KOPT-K1 (cell line): ENCODE measurements at regions not wholly inside any gene's neighbourhood (a gene's known extent, or its start where the extent isn't known, plus 50 kb on each side); places are given as distances from the start of the nearest gene placed in this dataset.
"Not testable (repeated sequence)": the region's sequence is repeated elsewhere in the genome, so short reads cannot be mapped to it uniquely, and the experiment has no call there.

ENCODE experiments used
- H3K27ac ChIP-seq: fragments of 200-600 bp; sonication (generic); 2 replicates; pipeline ENCODE4 v1.5.1; 2016; ENCODE audit warnings: antibody characterized with exemption, mild to moderate bottlenecking, low read depth, low read length; ENCODE audit not compliant: poor library complexity, severe bottlenecking
- H3K36me3 ChIP-seq: fragments of 200-600 bp; sonication (generic); 2 replicates; pipeline ENCODE4 v1.5.1; 2017; ENCODE audit warnings: antibody characterized with exemption, mild to moderate bottlenecking, low read length, moderate library complexity; ENCODE audit not compliant: insufficient read depth
- H3K9me3 ChIP-seq: fragments of 200-600 bp; sonication (generic); 2 replicates; pipeline ENCODE4 v1.5.1; 2017; ENCODE audit warnings: antibody characterized with exemption, low read length, mild to moderate bottlenecking; ENCODE audit not compliant: insufficient read depth, poor library complexity, severe bottlenecking

DNA sequence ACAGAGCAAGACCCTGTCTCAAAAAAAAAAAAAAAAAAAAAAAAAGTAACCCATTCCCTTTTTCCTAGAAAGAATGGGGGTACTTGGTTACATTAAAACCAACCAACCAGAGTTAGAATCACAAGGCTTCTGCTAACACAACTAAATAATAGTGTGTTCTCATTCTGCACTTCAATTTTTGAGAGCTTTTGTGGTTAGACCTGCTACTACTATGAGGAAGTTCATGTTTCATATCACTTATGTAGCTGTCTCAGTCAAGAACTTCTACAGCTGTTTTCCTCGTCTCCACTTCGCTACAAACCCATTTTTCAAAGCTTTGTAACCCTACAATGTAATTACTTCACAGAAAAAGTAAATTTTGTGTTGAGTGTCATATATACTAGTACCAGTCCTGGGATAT, 58.3 kb downstream of the PDHA2 start:
- H3K9me3 ChIP-seq: no peaks in the 10 kb centered on the region
- H3K36me3 ChIP-seq: no peaks in the 10 kb centered on the region
- no peak overlapping the region for H3K27ac ChIP-seq

DNA sequence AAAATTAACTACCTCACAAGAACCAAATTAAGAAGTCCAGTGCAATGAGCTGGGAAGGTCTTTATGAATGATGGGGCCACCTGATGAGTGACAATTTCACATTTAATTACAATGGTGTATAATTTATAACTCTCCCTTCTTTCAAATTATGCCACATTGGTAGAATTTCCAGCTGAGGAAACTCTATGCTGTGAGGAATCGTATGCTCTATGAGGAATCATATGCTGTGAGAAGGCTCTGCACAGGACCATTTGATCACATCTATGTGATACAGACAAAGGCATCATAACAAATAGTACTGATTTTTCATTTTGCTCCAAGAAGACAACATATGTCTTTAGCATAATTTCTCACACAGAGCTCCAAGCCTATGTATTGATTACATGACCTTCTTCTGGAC, 69.3 kb downstream of the PDHA2 start:
- Histone ChIP-seq H3K9me3 (no peaks in the 10 kb centered on the region), H3K27ac (no peak overlapping the region), H3K36me3 (no peaks in the 10 kb centered on the region)

GRCh38 chr4:95910749-95911148, 70.9 kb downstream of the PDHA2 start:
- H3K9me3 ChIP-seq: no peaks in the 10 kb centered on the region
- H3K27ac ChIP-seq: no peak overlapping the region
- no peaks in the 10 kb centered on the region for H3K36me3 ChIP-seq

DNA sequence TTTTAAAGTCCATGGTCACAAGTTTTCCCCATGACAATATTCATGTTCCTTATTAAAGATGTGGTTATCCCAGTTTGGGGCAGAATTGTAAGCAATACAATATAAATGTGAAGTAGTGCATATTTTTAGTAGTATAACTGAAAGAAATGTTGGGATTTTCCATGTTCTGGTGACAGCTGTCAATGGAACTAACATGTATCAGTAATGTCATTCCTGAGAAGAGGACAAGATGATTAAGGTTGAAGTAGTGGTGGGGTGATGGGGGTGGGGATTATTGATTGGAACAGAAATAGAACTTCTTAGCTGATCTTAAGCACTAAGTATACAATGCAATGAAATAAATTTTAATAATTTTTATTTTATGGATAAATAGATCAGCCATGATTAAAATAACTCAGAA, 81.6 kb downstream of the PDHA2 start:
- Histone ChIP-seq H3K27ac (no peak overlapping the region), H3K9me3 (peaks cover 9% of the 10 kb centered on the region), H3K36me3 (no peaks in the 10 kb centered on the region)

DNA sequence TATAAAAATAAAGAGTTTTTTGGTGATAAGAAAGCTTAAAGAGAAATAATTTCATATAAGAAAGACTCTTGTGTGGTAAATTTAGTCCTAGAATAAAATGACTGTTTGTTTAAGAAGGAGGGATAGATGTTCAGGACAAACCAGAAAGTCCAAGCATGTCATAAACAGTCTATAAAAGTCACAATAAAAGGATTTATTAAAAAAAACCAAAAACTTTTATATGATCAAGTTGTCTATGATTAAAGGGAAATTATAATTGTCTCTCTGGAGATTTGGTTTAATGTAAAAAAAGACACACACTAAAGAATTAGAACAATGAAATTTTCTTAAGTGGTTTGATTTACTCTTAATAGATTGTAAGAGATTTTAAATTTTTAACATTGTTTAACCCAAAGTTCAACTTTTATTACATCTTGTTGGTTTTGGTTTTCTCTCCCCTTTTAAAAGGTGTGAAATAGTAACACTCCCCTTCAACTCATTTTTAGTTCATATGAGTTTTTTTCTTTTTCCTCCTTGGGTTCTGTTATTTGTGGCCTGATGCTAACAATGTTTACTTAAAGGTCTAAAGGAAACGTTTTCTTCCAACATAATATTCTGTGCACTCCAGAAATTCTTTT, 89.7 kb downstream of the PDHA2 start:
- Histone ChIP-seq H3K36me3 (no peaks in the 10 kb centered on the region), H3K27ac (no peak overlapping the region), H3K9me3 (peaks cover 45% of the 10 kb centered on the region)

- Histone ChIP-seq H3K27ac (no peak overlapping the region), H3K36me3 (no peaks in the 10 kb centered on the region), H3K9me3 (no peaks in the 10 kb centered on the region)
Measured at GRCh38 chr4:95939141-95939540, 99.2 kb downstream of the PDHA2 start.

DNA sequence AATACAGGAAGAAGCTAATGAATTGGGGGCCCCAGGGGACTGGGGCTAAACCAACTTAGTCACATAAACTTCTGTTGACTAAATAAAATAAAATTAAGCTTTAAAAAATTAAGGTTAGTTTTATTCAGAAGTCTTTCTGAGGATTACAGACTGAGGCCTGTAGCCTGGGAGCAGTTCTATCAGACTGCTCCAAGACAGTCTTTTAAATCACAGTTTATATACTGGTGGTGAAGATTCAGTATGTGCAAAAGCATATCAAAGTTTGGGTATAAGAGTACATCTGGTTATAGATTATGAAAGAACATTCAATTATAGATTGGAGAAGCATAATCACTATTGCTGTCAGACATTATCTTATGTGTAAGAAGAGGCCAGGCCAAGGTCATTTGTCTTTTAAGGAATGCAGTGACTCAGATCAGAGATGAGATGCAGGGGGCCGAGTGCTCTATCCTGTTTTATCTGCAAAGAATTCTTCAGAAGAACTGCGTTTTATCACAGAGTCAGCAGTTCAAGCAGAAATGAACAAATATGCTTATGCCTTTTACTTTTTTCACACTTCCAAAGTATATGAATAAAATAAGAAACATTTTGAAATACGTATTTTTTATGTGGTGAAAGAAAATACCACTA, 109.4 kb downstream of the PDHA2 start:
- Histone ChIP-seq H3K36me3 (no peaks in the 10 kb centered on the region), H3K27ac (no peak overlapping the region), H3K9me3 (peaks cover 12% of the 10 kb centered on the region)

DNA sequence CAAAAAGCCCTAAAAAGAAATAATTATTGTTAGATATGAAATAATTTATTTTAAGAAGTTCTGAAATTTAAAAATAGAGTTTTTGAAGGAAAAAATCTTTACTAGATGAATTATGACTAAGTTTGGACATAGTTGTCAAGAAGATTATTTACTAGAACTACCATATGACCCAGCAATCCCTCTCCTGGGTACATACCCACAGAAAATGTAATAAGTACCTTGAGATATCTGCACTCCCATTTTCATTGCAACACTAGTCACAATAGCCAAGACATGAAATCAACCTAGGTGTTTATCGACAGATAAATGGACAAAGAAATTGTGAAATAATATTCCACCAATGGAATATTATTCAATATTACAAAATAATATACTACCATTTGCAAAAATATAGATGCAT, 109.9 kb downstream of the PDHA2 start:
- Histone ChIP-seq H3K9me3 (peaks cover 12% of the 10 kb centered on the region), H3K36me3 (no peaks in the 10 kb centered on the region), H3K27ac (no peak overlapping the region)

DNA sequence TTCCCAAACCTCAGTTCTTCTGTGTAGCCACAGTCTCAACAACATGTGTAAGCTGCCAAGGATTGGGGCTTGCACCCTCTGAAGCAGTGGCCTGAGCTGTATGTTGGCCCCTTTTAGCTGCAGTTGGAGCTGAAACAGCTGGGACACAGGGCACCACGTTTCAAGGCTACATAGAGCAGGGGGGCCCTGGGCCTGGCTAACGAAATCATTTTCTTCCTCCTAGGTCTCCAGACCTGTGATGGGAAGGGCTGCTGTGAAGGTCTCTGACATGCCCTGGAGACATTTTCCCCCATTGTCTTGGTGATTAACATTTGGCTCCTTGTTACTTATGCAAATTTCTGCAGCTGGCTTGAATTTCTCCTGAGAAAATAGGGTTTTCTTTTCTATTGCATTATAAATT, 112.6 kb downstream of the PDHA2 start:
- H3K27ac ChIP-seq, H3K9me3 ChIP-seq, H3K36me3 ChIP-seq: not testable (repeated sequence)

GRCh38 chr4:95956094-95956493, 116.2 kb downstream of the PDHA2 start:
- Histone ChIP-seq H3K9me3 (no peaks in the 10 kb centered on the region), H3K36me3 (no peaks in the 10 kb centered on the region), H3K27ac (no peak overlapping the region)

DNA sequence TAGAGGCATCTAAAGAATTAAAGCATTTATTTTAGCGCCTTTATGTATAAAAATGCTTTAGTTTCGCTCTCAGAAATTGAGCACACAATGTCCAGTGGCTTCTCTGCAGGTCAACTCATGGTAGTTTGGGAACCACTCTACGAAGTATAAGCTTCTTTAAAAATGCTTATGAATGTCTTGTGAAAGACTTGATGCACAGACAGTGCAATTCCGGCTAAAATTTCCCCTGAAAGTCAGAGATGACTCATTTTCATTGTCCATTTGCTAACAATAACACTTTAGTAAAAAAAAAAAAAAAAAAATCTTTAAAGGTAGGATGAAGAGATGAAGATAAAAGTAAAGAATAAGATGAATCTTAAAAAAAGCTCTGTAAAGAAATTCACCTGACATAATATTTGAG, 117.2 kb downstream of the PDHA2 start:
- H3K36me3 ChIP-seq: no peaks in the 10 kb centered on the region
- no peak overlapping the region for H3K27ac ChIP-seq
- no peaks in the 10 kb centered on the region for H3K9me3 ChIP-seq

GRCh38 chr4:95957759-95958158, 117.9 kb downstream of the PDHA2 start:
- no peaks in the 10 kb centered on the region for H3K9me3 ChIP-seq
- no peak overlapping the region for H3K27ac ChIP-seq
- H3K36me3 ChIP-seq: no peaks in the 10 kb centered on the region

DNA sequence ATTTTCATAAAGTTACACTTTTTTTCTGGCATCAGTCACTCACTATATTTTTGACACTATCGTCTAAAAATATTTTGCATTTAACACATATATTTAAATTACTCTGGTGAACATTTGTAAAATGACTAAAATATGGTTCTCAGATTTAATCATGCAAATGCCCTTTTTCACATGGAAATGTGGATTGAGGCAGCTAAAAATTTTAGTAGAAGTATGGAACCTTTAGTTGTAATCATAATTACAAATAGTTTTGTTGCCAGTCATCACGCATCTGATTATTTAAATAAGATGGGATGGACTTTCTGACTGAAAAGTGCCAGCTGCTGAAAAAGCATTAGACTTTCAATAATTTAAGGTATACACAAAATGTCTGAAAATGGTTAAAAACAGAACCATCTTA, 119.3 kb downstream of the PDHA2 start:
- Histone ChIP-seq H3K27ac (no peak overlapping the region), H3K36me3 (no peaks in the 10 kb centered on the region), H3K9me3 (no peaks in the 10 kb centered on the region)

- no peak overlapping the region for H3K27ac ChIP-seq
- H3K36me3 ChIP-seq: no peaks in the 10 kb centered on the region
- no peaks in the 10 kb centered on the region for H3K9me3 ChIP-seq
Measured at GRCh38 chr4:95959633-95960032, 119.7 kb downstream of the PDHA2 start.

DNA sequence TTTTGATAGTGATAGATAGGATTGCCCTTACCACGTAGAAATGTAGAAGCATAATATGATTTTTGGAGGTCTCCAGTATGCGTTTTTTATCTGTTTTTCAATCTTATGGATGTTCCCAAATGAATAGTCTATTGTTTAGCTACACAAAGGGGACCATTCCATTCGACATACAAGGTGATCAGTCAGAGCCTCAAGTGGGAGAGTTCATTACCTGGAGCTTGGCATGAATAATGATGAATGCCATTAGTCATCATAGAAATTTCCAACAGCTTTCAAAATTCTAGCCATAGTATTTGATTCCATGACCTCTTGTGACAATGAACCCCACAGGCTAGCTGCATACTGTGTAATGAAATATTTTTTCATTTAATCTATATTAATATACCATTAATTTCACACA, 123.6 kb downstream of the PDHA2 start:
- no peaks in the 10 kb centered on the region for H3K9me3 ChIP-seq
- no peaks in the 10 kb centered on the region for H3K36me3 ChIP-seq
- H3K27ac ChIP-seq: no peak overlapping the region
